GM21515 (cell line): ENCODE measurements at regions not wholly inside any gene's neighbourhood (a gene's known extent, or its start where the extent isn't known, plus 50 kb on each side); places are given as distances from the start of the nearest gene placed in this dataset.

ENCODE experiments used
- ATAC-seq: cut with Tn5 transposase; IDR thresholded peaks from one replicate; pipeline ENCODE4 v1.9.1; 2021; ENCODE audit not compliant: unreplicated experiment

DNA sequence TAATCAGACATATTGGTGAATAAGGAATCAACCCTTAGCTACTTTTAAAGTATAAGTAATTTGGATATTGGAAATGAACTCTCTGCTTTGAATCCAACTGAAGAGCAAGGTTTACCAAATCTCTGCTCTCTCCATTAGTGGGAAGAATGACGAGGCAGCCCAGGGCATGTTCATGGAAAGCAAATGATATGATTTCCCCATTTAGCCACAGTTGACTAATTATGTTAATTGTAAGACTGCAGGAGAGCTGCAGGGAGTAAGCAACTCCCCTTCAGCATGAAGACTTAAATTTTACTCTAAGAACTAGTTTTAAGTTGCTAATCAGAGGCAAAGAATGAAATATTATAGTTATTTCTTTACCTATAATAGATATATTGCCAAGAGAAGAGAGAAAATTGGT, 194.3 kb upstream of the CD180 start:
- ATAC-seq = no peak

DNA sequence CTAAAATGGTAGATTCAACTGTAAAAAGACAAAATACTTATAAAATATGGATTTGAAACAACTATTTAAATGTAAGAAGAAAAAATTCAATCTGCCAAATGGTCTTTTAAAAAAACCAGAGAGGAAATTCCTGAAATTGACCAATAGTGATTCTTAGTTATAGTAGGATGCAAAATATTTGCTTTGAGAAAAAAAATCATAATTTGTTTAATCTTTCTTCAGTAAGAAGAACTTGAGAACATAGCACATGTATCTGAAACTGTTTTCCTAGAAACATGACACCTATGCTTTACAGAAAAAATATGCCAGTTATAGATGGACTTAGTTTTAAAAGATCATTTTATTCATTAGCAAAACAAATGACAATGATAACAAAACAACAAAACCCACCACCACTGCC, 186.9 kb upstream of the CD180 start:
- ATAC-seq = no peak

DNA sequence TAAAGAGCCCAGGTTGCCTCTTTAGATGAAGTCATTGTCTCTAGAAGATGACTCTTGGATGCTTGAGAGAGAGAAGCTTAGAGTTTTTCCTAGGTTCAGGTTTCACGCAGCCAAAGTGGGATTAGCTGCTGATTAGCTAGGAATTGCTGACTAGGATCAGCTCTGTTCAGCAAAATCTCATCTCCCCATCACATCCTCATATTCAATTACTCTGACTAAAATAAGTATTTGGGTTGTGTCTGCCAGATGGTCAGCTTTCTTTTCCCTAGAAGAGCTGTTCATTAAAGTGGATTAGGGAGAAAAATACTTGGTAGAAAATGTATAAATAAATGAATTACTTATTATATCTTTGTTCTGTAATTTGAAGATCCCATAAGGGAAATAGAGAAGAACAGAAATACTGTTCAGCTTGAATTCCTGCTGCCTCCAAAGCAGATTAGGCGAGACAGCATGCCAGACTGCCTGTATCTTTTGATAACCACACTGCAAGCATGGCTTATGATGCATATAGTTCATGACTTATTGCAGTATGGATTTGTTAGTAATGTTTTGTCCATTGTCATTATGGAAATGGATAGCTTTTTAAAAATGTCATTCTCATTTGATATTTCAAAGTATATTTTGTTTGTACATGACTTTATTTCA, 184.8 kb upstream of the CD180 start:
- no peak for ATAC-seq

DNA sequence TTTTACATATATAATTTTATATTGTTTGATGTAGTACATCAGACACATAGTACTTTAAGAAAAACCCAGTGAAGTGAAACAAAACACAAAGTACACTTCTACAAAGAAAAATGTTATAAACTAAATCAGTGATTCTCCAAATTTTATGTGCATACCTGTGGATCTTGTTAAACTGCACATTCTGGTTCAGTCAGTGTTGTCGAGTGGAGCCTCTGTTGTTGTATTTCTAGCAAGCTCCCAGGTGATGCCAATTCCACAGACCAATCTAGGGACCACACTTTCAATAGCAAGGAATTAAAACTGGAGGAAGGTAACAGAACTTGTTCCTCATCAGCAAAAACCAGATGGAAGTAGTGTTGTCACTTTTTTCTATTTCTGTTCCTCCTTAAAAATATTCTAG, 183.8 kb upstream of the CD180 start:
- no peak for ATAC-seq

DNA sequence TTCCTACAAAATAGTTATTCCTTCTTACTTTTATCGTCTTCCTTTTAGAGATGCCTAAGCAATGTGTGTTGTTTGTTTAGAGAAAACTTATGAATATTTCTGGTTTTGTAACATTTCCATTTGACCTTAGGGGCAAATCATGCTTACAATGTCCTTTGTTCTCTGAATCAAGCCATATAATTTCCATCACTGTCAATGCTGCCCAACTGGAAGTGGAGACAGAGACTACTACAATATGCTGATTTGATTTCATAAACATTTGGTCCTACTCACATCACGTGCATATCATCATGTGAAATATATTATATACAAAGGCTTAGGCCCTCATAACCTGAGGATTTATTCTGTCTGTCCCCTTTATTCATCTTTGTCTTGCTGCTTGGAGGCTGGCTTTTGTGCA, 183.2 kb upstream of the CD180 start:
- no peak for ATAC-seq

DNA sequence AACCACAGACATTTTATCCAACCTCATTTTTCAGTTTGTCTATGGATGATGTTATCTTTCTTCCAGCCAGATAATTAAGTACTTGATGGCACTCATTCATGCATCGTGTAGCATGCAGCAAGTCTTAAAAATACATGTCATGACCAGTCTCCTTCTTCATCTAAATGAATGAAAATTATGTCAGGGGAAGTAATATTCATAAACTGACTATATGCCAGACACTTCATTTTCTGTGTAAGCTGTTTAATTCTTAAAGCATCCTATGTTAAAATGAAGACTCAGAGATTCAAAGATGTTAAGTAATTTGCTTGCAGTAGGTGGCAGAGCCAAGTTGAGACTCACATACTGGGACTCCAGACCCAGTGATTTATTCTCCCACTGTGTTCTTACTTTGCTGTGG, 181.7 kb upstream of the CD180 start:
- no peak for ATAC-seq

DNA sequence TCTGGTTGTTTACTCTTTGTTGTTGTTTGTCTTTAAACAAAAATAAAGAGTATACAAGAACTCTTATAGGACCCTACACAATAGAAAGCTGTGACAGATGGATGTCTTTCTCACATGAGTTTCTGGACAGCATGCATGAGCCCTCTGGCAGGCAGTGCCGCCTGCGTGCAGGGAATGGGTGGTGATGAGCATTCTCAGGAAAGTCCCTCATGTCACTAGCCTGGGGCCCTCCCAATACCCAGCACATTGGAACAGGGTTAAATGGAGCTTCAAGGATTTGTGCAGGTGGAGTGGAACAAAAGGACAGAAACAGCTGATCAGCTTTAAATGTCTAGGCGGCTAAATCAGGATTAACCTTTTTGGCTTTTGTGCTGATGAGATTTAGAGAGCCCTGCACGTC, 181.0 kb upstream of the CD180 start:
- ATAC-seq = no peak

DNA sequence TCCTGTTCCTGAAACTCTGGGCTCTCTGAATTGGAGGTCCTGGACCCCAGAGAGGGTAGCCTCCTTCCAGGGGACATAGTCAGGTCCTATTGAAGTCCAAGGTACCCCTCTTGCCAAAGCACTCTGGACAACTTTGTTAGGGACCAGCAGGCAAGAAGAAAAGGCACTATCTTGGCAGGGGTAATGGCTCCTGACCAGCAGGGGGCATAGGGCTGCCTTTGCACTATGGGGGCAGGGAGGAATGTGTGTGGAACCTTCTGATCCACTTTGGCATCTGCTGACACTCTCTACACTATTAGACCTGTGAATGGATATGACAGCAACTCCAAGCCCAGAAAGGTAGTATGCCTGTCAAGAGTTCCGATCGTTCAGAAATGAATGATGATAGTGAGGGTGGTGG, 179.0 kb upstream of the CD180 start:
- no peak for ATAC-seq

DNA sequence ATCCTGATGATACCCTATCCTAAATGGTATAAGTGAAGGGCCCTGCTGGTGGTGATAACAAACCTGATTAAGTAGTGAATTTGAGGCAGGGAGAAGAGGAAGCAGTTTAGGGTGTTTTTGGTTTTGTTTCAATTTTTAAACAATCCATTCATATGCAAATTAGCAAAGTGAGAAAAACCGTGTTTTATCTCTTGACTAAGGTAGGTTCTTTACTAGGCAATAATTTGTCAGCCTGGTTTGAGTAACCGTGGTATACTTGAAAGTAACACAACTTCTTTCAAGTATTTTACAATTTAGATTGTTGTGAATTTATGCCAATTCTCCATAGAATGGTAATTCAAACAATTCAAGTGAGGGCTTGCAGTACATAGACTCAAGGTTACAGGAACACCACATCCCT, 177.8 kb upstream of the CD180 start:
- no peak for ATAC-seq

DNA sequence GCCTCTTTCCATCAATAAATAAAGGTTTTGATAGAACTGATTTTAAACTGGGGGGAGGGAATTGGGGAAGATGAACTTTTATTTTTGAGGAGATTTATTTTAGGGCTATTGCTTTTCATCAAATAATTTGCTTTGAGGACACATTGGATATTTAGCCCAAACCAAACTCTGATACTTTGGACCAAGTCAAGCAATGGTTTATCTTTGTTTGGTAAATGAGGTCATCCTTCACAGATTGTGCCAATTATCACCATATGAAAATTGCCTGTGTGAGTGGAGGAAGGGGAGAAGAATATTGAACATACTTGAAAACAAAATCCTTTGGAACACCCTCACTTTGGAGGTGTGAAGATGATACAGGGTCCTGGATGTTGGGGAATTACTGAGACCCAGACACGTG, 176.9 kb upstream of the CD180 start:
- ATAC-seq = no peak

DNA sequence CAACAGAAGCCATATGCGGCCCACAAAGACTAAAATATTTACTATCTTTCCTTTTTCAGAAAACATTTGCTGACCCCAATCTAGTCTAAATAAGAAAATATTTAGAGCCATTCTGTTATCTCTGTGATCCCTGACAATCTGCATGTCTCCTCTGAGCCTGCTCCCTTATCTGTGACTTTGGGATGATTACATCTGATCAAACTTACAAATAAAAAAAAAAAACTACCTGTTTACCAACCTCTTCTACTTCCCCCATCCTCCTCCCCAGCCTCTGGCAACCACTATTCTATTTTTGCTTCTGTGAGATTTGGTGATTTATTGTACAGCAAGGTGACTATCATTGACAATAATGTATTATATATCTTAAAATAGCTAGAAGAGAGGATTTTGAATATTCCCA, 176.3 kb upstream of the CD180 start:
- no peak for ATAC-seq

DNA sequence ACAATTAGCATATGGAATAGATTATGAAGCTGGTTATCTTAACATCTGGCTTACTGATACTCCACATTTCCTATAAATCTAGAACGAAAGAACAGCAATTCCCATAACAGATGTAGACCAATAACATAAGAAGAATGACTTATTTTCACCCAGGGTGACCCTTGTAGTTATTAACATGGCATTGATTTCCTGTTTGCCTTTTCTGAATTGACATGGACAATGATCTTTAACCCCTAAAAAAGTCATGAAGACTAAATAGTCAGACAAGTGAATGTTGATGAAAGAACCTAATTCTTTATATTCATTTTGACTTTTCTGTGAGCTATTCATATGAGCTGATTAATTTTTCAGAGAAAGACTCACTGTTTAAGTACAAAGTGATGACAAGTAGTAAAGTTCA, 175.3 kb upstream of the CD180 start:
- ATAC-seq = no peak

DNA sequence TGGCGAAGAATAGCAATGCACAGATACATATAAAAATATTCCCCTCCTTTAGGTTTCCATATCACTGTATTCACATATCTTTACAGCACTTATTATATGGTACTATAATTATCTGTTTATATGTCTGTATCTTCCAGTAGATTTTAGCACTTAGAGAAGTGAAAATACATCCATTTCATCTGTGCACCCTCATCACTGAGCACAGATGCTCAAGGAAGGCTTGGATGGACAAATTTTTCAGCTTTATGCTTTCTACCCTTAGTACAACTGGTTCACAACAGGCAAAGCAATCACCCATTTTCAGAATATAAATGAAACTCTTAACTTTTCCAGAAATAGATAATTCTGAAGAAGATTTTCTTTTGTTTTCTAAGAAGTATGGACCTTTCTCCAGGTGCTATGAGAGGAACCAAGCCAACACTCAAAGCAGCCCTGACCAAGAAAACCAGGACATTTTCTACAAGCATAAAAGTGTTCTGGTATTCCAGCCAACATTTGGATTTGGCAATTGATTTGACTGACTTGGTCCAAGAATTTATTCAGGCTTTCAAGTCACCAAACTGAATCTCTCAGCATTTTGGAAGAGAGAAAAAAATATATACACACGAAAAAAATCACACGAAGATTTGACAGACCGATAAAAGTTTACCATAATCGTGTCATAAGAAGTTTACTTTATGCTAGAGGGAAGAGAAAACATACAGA, 170.2 kb upstream of the CD180 start:
- ATAC-seq = no peak

DNA sequence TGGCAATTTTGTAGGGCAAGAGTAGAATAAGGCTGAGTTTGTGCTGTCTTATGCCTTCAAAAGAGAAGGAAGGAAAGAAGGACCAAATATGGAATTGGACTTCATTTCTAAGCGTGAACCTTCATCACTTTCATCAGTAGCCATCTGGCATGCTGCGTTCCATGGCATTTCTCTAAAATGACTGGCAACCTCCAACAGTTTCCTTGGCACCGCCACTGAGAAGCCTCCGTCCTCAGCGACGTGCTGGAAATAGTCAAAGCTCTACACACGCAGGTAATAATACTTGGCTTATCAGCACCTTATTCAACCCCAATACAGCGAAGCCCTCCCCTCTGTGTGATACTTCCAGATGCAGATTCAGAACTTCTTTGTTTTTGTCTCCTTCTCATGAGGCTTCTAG, 169.7 kb upstream of the CD180 start:
- no peak for ATAC-seq

DNA sequence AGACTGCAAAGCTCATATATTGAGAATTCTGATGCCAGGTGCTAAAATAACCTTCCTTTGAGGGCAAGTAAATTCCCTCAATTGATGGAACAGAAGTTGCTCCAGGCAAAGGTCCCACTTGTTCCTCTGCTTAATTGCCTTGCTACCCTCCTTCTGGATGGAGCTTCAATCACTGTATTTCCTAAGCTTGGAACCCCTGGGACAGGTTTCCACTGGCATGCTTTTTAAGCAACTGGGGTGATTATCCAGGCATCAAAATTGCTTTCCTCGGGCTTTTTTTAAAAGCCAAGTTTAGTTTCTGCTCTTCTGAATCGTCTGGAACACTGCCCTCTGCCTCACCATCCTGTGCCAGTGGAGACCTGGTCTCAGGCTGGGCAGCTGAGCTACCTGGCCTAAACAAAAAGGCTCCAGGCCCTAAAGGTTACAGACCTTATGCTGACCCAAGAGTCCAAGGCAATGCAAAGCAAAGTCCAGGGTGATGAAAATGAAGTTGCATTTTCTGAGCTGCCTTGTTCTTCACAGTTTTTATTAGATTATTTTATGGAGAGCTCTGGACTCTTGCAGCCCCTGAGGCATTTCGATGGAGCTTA, 167.9 kb upstream of the CD180 start:
- no peak for ATAC-seq

DNA sequence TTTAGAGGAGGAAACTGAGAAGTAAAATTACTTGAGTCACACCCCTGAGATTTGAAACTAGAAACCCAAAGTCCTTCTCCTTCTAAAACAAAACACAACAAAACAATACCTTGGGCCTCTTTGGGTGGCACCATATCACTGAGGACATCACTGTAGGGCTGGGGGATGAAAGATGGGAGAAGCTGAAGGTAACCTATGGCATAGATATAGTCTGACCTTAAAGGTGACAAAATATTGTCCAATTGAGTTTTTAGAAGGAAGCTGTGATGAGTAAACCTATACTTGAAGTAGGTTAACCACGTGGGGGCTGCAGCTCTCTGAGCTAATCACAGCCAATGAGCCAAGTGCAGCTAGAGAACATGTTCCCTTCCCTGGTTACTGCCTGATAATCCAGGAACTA, 167.4 kb upstream of the CD180 start:
- ATAC-seq = no peak

DNA sequence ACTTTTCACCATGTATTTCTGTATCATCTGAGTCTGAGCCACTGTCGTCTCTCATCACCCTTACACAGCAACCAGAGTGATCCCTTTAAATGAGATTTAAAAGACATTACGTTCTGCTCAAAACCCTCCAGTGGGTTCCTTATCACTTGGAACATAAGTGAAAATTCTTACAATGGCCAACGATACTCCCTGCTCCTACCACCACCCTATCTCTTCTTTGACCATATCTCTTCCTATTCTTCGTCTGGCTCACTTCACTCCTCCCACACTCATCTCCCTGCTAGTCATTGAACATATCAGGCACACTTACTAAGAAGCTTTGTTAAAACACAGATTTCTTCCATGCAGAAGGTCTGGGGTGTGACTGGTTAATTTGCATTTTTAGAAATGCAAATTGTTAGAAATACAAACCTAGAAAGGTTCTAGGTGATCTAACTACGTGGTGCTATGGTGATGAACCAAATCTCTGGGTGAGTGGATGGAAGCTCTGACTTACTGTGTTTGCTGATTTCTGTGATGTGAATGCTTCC, 166.6 kb upstream of the CD180 start:
- no peak for ATAC-seq

DNA sequence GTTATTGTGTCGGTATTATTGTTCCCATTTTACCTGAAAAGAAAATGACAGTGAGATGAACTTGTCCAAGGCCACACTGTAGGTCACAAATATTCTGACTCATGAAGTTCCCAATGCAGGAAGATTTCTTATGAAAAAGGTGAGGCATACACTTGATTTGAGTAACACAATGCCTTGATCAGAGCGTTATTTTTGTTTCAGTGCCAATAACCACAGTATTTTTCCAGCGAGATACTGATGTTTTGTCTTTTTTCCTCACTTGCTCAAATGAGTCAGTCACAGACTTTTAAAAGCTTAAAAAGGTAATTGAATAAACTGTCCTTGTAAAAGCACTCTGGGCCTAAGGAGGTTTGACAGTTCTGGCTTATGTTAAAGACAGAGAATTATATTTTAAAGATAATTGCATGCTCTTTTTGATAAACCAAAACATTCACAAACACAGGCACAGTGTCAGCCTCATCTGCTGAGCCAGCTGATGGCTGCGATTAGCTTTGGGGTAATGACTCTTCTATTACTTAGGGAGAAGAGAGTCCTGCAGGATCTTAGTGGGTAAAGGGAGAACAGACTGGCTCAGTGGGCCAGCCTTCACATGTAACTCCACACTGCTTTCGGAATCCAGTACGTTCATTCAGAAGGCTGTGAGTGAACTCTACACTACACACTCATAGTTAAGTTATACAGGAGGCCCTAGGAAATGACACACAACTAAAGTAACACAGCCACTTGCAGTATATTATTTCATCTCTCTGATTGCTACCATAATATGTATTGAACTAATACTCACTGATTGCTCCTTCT, 165.5 kb upstream of the CD180 start:
- no peak for ATAC-seq

DNA sequence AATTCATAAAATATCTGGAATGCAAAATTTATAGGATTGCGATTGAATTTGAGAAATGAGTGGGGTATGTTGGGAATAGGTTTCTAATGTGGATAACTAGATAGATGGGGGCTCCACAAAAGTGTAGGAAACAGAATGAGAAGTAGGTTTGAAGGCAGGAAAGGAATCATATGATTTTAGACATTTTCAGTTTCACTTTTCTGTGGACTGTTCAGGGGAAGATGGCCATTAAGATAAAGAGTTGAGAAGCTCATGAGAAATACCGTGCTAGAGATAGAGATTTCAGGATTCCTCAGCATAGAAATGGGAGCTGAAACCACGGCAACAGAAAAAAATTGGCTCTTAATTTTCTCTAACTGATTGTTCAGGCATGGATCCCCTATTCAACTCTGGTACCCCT, 163.4 kb upstream of the CD180 start:
- ATAC-seq = no peak

DNA sequence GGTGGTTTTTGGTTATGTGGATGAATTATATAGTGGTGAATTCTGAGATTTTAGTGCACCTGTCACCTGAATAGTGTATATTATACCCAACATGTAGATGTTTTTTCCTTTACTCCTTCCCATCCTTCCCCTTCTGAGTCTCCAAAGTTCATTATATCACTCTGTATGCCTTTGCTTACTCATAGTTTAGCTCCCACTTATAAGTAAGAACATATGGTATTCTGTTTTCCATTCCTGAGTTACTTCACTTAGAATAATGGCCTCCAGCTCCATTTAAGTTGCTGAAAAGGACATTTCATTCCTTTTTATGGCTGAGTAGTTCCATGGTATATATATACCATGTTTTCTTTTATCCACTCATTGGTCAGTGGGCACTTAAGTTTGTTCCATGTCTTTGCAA, 161.6 kb upstream of the CD180 start:
- ATAC-seq = no peak

DNA sequence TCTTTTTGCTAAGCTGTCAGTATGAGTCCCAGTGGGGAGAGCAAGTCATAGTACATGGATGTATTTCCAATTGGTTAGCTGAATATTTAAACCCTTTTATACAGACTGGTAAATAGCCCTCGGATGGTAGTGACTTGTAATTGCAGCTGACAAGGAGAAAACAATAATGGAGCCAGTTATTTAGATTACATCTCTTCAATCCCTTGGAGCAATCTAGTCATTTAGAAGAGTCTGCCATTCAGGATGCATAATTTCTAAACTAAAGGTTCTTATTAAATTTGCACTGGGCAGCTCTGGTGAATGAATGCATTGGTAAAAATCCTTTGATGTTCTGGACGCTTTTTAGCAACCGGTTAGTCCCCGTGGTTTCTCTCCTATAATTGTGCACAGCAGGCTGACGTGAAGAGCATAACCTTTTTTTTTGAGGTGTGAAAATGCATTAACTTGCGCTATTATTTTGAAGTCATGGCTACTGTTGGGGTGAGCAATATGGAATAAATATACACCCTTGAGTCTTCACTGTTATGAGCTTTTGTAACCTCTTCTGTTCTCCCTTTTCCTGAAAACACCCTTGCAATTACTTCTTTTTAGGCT, 158.6 kb upstream of the CD180 start:
- ATAC-seq = no peak
